ENCODE measurements at regions not wholly inside any gene's neighbourhood (a gene's known extent, or its start where the extent isn't known, plus 50 kb on each side); places are given as distances from the start of the nearest gene placed in this dataset.

DNA sequence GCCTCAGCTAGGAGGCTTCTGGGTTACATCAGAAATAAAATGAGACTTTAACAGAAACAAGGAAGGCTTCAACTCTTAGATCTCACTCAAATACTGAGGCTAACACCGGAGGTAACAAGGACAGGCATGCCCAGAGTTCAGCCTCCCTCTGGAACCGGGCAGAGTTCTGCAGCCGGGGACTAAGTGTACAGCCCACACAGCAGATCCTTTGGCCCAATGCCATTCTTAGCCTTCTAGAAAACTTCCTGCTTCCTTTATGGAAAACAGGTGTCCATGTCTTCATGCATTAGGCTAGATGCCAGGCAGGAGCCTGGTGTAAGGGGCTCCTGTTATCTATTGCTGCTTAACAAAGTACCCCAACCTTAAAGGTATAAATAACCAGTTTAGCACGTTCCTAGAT is 369.7 kb downstream of the BCOR start:
- DNase-seq (ENCODE audit: low read depth in 2 of 2), result peak; percentile 11 to 39

DNA sequence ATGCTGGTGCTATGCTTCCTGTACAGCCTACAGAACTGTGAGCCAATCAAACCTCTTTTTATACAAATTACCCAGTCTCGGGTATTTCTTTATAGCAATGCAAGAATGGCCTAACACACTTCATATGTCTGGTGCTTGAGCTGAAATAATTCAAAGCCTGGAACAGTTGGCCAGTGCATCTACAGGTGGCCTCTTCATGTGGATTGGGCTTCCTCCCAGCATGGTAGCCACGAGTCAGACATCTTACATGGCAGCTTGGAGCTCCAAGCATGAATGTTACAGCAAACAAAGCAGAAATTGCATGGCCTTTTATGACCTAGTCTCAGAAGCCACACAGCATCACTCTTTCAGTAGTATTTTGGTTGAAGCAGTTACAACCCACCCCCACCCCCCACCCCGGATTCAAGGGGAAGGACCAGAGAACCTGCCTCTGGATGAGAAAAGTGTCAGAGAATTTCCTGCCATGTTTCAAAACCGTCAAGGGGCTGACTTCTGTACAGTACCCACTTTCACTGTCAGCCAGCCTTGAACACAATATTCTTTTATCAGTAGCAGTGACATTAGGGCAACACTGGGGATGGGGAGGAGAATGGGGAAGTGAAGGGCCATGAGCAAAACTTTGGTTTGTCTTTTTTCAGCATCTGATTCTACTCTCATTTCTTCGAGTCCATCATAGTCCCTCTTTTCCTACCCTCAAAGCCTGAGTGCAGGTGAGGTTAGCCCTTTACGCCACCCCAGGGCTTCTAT is 368.7 kb downstream of the BCOR start:
- DNase-seq (ENCODE audit: low read depth in 2 of 2), result no peak

DNA sequence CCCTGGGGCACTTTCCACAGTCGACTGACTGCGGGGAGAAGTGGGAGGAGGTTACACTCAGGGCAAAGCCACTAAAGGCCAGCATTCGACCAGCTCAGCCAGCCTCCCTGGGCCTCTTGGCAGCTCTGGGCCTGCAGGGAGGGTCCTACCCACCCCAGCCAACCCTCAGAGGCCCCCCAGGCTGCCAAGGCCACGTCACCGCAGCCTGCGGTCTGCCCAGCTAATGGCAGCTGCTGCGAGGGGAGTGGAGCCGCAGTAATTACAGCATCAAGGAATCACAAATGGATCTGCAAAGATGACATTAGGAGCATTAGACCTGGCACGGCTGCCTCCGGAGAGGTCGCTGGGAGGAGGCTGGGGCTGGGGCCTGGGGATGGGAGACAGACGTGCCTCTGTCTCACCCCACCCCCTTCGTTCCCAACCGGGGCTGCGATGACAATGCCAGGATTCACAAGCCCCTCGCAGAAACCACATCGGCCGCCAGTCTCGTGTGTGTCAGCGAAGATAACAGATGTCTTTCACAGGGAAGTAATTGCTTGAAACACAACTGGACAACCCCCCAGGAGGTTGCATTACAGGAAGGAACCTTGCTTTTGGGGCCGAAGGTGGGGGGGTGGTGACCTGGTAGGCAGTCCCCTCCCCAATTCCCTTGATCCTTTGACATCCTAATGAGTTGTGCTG is 367.6 kb downstream of the BCOR start:
- DNase-seq (ENCODE audit: low read depth in 2 of 2), result no peak

DNA sequence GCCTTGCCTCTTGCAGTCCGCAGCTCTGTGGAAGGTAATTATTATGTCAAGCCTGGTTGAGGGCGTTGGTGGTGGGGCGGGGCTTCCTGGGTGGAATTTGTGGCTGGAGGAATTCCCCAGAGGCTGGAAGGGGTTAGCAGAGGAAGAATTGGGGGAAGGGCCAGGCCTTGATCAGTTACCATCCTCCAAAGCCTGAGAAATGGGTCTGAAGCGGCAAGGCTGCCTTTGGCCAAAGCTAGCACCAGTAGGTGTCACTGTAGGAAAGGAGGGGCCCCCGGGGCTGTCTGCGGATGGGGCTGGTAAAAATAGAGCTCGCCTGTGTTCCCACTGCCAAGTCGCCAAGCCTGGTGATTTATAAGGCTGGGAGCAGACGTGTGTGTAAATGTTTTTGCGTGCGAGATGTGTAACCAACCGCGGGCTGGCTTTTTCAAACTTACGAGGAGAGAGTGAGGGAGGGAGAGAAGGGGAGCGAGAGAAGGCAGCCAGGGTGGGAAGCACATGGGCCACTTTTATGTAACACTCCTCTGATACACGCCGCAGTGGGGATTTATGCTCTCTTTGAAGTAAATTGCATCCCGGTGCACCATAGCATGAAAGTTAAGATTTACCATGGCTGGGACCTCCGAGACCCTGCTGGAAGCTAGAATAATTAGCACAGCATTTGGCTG is 367.0 kb downstream of the BCOR start:
- DNase-seq (ENCODE audit: low read depth in 2 of 2), result peak; percentile 77 to 78

DNA sequence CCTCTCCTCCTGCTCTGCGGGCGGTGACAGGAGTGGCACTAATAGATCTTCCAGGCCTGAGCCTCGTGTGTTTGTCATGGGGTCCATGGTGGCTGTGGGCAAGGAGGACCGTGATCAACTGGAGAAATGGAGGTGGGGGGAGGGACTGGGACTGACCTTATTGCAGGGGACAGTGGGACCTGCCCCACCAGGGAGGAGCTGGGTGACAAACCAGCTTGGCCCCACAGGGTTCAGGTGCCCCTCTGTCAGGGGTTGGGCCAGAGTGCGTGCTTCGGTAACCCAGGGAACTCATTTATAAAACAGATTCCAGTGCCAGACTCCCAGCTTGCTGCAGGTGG is 366.5 kb downstream of the BCOR start:
- no peak for DNase-seq (ENCODE audit: low read depth in 2 of 2)

DNA sequence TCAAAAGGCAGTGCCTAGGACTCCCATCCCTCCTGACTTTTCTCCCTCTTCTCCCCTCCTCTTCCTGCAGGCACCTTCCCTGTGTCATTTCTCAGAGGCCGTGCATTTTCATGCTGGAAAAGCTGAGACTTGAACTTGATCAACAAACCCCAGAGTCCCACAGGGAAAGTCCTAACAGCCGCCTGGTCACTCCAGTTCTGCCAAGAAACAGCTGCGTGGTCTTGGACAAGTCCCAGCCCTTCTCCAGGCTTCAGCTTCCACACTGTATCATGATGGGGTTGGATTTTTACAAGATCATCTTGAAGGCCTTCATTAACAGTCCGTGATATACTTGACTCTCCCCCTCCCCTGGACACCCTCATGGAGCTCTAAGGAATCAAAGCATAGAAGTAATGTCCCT is 366.0 kb downstream of the BCOR start:
- DNase-seq (ENCODE audit: low read depth in 2 of 2), result no peak

DNA sequence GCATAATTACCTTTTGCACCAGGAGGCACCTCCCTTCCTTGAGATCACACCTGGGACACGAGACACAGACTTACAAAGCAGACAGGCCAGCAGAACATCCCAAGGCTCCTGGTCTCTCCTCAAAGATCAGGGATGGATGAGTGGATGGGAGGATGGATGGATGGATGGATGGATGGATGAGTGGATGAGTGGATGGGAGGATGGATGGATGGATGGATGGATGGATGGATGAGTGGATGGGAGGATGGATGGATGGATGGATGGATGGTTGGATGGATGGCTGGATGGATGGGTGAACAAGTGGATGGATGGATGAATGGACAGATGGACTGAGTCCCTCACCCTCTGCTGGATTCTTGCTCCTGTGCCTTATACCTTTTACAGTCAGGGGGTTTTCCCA is 364.0 kb downstream of the BCOR start:
- no peak for DNase-seq (ENCODE audit: low read depth in 2 of 2)

DNA sequence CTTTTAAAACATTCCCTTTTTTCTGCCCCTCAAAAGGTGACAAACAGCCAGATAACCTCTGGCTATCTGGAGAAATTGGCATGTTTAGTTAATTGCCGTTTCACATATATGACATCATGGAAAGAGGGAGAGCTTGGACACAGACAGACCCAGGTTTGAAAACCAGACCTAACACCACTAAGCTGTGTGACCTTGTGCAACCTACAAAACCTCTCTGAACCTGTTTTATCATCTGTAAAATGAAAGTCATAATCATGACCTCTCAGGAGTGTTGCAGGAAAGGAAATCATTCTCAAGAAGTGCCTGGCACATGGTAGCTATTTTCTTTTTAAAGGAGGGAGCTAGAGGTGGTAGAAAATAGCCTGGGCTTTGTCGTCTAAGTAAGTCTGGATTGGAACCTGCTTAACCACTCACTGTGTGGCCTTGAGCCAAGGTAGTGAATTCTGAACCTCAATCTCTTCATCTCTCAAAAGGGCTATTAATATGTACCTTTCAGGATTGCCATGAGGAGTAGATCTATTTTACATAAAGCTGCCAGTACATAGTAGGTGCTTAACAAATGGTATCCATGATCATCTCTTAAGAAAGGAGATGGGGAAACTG is 363.5 kb downstream of the BCOR start:
- no peak for DNase-seq (ENCODE audit: low read depth in 2 of 2)

DNA sequence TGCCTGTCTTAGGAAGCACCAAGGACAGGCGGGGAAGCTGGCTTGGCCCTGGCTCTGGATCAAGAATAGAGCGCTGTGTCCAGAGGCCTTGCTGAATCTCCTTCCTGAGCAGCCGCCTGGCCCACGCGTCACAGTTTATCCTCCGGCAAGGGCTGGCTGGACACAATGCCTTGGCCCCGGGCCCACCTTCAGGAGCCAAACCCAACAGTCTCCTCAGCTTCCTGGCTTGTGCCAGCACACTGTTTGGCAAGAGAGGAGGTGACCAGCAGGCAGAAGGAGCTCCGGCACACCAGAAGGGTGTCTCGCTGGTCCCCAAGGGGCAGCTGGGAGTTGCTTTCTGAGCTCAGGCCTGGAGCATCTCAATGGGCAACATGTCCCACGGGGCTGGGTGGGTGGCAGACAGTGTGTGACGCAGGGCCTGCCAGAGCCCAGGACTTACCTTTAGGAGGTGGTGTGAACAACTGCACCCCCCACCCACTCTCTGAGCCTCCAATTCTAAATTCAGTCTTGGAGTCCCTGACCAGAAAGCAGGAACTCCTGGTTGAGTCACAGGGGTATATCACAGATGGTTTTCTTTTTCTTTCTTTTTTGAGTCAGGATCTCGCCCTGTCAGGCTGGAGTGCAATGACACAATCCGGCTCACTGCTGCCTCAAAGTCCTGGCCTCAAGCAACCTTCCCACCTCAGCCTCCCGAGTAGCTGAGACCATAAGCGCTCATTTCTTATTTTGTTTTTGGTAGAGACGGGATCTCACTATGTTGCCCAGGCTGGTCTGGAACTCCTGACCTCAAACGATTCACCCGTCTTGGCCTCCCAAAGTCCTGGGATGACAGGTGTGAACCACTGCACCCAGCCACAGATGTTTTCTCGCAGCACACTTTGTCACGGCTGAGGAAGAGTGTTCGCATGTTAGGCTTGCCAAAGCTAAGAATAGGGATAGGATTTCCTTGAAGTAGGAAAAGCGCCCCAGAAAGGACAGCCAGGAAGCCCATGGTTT is 361.2 kb downstream of the BCOR start:
- DNase-seq (ENCODE audit: low read depth in 2 of 2), result peak; percentile 71 to 93

DNA sequence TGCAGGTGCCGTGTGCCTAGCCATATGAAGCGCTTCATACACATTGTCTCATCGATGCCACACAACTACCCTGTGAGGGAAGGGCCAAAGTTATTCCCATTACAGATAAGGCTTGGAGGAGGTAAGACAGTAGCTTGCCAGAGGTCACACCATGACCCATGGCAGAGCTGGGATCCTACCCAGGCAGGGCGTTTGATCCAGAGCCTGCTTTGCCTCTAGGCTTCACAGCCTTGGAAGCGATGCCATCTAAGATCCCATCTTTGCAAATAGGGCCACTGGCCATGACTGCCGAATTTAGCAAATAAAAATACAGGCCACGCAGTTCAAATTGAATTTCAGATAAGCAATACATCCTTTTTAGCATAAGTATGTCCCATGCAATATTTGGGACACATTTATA is 358.2 kb downstream of the BCOR start:
- no peak for DNase-seq (ENCODE audit: low read depth in 2 of 2)

DNA sequence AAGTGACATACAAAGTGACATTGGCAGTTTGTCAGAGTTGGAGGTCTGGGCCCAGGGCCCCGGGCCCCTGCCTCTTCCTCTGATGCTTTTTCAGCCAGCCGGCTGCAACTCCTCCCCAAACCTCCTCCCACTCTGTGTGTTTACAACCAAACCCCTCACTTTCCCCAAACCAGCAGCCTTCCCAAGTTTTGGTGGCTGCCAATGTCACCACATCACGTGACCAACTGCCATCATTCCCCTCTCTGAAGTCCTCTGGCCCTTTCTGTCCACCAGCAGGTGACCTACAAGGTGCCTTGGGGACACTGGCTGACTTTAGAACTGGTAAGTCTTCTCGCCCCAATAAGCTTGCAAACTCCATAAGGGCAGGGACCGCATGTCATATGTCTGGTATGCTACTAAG is 357.7 kb downstream of the BCOR start:
- DNase-seq (ENCODE audit: low read depth in 2 of 2), result no peak

DNA sequence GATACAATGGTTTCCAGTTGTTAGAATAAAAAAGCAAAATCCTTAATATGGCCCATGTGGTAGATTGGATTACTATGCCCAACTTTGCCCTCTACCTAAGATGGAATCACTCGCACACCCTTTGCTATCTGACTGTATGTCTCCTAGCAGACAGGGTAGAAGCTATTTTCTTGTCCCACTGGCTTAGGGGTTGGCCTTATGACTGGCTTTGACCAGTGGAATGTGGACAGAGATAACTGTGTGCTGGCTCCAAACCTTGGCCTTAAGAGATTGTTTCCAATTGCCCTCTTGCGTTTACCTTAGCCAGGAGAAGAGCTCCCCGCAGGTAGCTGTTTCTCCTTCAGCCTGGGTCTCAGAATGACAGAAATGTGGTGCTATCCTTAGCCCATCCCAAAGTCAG is 355.9 kb downstream of the BCOR start:
- no peak for DNase-seq (ENCODE audit: low read depth in 2 of 2)

DNA sequence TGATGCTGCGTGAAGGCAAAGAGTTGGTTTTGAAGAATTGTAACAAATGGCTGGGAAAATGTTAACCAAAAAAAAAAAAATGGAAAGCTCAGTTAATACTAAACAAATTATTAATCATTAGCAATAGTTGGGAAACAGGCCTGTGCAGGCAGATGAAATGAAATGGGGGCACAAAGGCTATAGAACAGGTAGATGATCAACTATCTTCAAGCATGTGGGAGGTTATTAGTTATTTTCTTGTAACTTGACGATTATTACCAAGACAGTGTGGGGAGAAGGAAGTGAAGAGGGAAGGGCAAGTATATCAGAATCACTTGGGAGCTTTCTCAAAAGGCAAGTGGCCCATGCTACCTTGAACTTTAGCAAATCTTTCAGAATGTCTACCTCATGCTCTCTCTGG is 351.9 kb downstream of the BCOR start:
- DNase-seq (ENCODE audit: low read depth in 2 of 2), result no peak

DNA sequence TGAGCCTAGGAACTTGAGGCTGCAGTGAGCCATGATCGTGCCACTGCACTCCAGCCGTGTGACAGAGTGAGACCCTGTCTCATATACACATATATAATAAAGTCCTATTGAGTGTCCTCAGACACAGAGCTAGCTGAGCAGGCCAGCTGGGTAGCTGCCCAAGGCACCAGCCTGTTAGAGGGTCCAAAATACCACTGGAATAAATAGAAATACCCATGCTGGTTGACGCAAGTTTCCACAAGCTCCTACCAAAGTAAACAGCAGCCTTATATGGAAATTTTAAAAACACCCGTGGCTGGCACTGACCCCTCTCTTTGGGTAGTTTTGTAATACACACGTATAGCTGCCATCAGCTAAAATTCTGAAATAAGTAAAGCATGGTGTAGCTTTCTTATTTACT is 348.6 kb downstream of the BCOR start:
- DNase-seq (ENCODE audit: low read depth in 2 of 2), result peak in 1 of 2 donors; percentile 51

DNA sequence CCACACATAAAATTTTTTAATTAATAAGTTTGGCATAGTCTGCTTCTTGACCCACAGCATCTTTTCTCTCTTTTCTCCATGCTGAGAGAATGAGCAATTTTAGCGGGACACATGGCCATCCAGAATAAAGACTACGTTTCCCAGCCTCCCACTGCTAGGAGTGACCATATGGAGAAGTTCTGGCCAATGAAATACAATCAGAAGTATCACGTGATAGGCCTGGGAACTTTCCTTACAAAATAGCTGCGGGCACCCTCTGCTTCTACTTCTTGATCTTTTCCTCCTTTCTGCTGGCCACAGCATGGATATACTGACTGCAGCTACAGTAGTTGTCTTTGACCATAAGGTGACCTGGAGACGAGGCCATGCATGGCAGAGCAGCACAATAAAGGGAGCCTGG is 348.0 kb downstream of the BCOR start:
- no peak for DNase-seq (ENCODE audit: low read depth in 2 of 2)

DNA sequence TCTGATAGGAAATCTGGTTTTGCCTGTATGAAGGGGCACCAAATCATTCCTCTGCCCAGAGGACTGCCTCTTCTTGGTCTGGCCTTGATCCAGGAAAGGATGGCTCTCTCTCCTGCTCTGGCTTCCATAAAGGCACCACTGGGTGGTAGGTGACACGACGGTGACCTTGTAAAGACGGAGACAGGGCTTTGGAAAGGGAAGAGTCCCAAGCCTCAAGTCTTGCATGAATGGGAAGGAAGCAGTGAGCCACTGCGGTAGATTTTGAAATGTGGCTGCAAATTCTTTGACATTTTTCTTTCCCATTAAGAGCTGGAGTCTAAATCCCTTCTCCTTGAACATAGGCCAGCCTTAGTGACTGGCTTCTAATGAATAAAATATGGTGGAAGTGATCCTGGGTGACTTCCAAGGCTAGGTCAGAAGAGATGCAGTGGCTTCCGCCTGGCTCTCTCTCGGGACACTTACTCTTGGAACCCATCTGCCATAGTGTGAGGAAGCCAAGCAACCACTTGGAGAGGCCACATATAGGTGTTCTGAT is 347.4 kb downstream of the BCOR start:
- no peak for DNase-seq (ENCODE audit: low read depth in 2 of 2)

DNA sequence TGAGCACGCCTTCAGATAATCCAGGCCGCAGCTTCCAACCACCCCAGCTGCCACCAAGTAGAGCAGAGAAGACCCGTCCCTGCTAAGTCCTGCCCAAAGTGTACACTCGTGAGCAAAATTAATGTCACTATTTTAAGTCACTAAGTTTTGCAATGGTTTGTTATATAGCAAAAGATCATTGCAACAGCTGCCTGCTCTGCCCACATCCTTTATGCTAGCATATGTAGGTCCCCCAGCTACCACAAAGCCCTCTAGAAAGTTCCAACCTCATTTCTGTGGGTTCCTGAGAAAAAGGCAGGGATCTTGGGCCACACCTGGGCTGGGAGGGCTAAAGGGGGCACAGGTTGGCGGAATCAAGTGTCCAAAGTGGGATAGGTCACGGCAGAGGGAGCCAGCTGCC is 346.9 kb downstream of the BCOR start:
- no peak for DNase-seq (ENCODE audit: low read depth in 2 of 2)

DNA sequence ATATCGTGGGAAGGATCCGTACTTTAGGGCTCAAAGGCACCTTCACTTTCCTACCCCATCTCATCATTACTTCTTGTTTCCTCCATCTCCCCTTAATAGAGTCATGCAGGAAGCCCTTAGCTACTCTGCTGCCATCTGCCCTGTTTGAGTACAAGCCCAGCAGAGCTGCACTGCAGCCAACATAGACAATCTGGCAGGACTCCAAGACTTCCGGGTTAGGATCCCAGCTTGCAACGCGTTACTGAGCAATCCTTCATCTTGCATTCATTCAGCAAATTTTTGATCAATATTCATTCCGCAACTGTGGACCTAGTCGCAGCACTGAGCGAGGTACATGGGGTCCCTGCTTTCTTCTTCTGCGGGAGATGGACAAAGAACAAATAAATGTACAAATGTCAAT is 344.9 kb downstream of the BCOR start:
- DNase-seq (ENCODE audit: low read depth in 2 of 2), result peak; percentile 62 to 77

DNA sequence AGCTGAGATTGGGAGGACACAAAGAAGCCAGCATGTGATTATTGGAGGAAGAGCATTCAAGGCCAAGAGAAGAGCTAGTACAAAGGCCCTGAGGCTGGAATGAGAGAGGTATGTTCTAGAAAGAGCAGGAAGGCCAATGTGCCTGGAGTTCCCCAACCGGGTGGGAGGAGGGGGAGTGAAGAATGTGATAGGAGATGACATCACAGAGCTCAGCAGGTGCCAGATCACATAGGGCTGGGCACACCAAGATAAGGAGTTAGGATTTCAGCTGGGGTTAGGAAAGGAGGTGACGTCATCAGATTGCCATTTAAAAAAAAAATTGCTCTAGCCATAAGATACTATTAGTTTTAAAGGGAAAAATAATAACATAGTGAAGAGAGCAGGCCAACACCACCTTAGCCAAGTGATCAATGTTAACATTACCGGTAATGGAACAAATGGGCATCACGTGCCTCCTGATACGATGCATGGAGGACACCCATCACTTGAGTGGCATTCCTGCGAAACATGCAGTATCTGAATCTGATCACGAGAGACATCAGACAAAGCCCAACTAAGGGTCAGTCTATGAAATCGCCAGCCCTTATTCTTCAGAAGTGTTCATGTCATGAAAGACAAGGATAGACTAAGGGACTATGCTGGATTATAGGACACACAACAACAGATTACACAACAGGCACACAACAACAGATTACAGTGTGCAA is 344.3 kb downstream of the BCOR start:
- peak; percentile 31 to 76 for DNase-seq (ENCODE audit: low read depth in 2 of 2)

Data from lung microvascular endothelial cell (primary cell).